SK-N-SH treated with all-trans-retinoic acid at 6 μM for 48 hours (cell line): ENCODE measurements at regions not wholly inside any gene's neighbourhood (a gene's known extent, or its start where the extent isn't known, plus 50 kb on each side); places are given as distances from the start of the nearest gene placed in this dataset.

Experiments used
- ARNTL ChIP-seq: fragments of 450-650 bp; formaldehyde crosslinking; IDR thresholded peaks from 2 replicates; pipeline ENCODE4 v1.5.0; 2020; ENCODE audit warnings: low read depth, mild to moderate bottlenecking, moderate library complexity, borderline replicate concordance
- GLIS3 ChIP-seq: fragments of 250-450 bp; sonication (Bioruptor Pico); IDR thresholded peaks from 2 replicates; pipeline ENCODE4 v1.5.0; 2020; ENCODE audit warnings: mild to moderate bottlenecking, moderate library complexity
- OSR1 ChIP-seq: fragments of 250-450 bp; sonication (Bioruptor Pico); IDR thresholded peaks from 2 replicates; pipeline ENCODE4 v1.8.0; 2022; ENCODE audit warnings: moderate library complexity, mild to moderate bottlenecking, inconsistent platforms
- RARB ChIP-seq: fragments of 250-450 bp; sonication (Bioruptor Pico); IDR thresholded peaks from 2 replicates; pipeline ENCODE4 v1.8.0; 2021; ENCODE audit warnings: mild to moderate bottlenecking, moderate library complexity
- SNAI2 ChIP-seq: fragments of 250-450 bp; sonication (Bioruptor Pico); IDR thresholded peaks from 2 replicates; pipeline ENCODE4 v1.5.0; 2020; ENCODE audit warnings: mild to moderate bottlenecking, moderate library complexity
- TCF4 ChIP-seq: fragments of 250-450 bp; sonication (Bioruptor Pico); IDR thresholded peaks from 2 replicates; pipeline ENCODE4 v1.8.0; 2021; ENCODE audit warnings: mild to moderate bottlenecking, moderate library complexity, borderline replicate concordance
- TOX ChIP-seq: fragments of 250-450 bp; sonication (Bioruptor Pico); IDR thresholded peaks from 2 replicates; pipeline ENCODE4 v1.8.0; 2021; ENCODE audit warnings: mild to moderate bottlenecking, moderate library complexity, borderline replicate concordance
- ZC3H10 ChIP-seq: fragments of 250-450 bp; sonication (Bioruptor Pico); IDR thresholded peaks from 2 replicates; pipeline ENCODE4 v1.5.1; 2021; ENCODE audit warnings: mild to moderate bottlenecking, moderate library complexity
- ZFP30 ChIP-seq: fragments of 450-650 bp; formaldehyde crosslinking; IDR thresholded peaks from 2 replicates; pipeline ENCODE4 v1.5.0; 2022; ENCODE audit warnings: mild to moderate bottlenecking, moderate library complexity
- ZNF8 ChIP-seq: fragments of 450-650 bp; formaldehyde crosslinking; IDR thresholded peaks from 2 replicates; pipeline ENCODE4 v1.5.0; 2020; ENCODE audit warnings: mild to moderate bottlenecking, moderate library complexity
- TF ChIP-seq, protein P1 (sequence below): fragments of 250-450 bp; sonication (Bioruptor Pico); IDR thresholded peaks from 2 replicates; pipeline ENCODE4 v1.5.1; 2020; ENCODE audit warnings: low read depth, mild to moderate bottlenecking, moderate library complexity
- TF ChIP-seq, protein P2 (sequence below): fragments of 250-450 bp; sonication (Bioruptor Pico); IDR thresholded peaks from 2 replicates; pipeline ENCODE4 v1.8.0; 2020; ENCODE audit warnings: mild to moderate bottlenecking, moderate library complexity, borderline replicate concordance
- TF ChIP-seq, protein P3 (sequence below): fragments of 250-450 bp; sonication (Bioruptor Pico); IDR thresholded peaks from 2 replicates; pipeline ENCODE4 v1.5.1; 2021; ENCODE audit warnings: mild to moderate bottlenecking, moderate library complexity
- TF ChIP-seq, protein P4 (sequence below): fragments of 250-450 bp; sonication (Bioruptor Pico); IDR thresholded peaks from 2 replicates; pipeline ENCODE4 v1.8.0; 2021; ENCODE audit warnings: low read depth, mild to moderate bottlenecking, moderate library complexity, borderline replicate concordance

DNA sequence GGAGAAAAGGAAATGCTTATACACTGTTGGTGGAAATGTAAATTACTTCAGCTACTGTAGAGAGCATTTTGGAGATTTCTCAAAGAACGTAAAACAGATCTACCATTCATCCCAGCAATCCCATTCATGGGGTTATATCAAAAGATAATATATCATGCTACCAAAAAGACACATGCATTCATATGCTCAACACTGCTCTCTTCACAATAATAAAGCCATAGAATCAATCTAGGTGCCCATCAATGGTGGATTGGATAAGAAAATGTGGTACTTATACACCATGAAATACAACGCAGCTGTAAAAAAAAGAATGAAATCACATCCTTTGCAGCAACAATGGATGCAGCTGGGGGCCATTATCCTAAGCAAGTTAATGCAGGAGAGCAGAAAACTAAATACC lies 1487.7 kb upstream of the SEL1L start:
- no peak for TF ChIP-seq GLIS3 (CRISPR knock-in tag)
- no peak for TF ChIP-seq ARNTL (CRISPR knock-in tag)
- TF ChIP-seq, protein P1, sequence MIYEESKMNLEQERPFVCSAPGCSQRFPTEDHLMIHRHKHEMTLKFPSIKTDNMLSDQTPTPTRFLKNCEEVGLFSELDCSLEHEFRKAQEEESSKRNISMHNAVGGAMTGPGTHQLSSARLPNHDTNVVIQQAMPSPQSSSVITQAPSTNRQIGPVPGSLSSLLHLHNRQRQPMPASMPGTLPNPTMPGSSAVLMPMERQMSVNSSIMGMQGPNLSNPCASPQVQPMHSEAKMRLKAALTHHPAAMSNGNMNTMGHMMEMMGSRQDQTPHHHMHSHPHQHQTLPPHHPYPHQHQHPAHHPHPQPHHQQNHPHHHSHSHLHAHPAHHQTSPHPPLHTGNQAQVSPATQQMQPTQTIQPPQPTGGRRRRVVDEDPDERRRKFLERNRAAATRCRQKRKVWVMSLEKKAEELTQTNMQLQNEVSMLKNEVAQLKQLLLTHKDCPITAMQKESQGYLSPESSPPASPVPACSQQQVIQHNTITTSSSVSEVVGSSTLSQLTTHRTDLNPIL (CRISPR knock-in tag), result no peak
- no peak for TF ChIP-seq ZNF8 (CRISPR knock-in tag)
- TF ChIP-seq, protein P2, sequence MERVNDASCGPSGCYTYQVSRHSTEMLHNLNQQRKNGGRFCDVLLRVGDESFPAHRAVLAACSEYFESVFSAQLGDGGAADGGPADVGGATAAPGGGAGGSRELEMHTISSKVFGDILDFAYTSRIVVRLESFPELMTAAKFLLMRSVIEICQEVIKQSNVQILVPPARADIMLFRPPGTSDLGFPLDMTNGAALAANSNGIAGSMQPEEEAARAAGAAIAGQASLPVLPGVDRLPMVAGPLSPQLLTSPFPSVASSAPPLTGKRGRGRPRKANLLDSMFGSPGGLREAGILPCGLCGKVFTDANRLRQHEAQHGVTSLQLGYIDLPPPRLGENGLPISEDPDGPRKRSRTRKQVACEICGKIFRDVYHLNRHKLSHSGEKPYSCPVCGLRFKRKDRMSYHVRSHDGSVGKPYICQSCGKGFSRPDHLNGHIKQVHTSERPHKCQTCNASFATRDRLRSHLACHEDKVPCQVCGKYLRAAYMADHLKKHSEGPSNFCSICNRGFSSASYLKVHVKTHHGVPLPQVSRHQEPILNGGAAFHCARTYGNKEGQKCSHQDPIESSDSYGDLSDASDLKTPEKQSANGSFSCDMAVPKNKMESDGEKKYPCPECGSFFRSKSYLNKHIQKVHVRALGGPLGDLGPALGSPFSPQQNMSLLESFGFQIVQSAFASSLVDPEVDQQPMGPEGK (CRISPR knock-in tag), result no peak
- TF ChIP-seq OSR1 (CRISPR knock-in tag), result no peak
- TF ChIP-seq SNAI2 (CRISPR knock-in tag), result no peak
- TF ChIP-seq RARB (CRISPR knock-in tag), result no peak
- no peak for TF ChIP-seq ZFP30 (CRISPR knock-in tag)
- TF ChIP-seq TOX (CRISPR knock-in tag), result no peak
- no peak for TF ChIP-seq ZC3H10 (CRISPR knock-in tag)
- TF ChIP-seq, protein P3, sequence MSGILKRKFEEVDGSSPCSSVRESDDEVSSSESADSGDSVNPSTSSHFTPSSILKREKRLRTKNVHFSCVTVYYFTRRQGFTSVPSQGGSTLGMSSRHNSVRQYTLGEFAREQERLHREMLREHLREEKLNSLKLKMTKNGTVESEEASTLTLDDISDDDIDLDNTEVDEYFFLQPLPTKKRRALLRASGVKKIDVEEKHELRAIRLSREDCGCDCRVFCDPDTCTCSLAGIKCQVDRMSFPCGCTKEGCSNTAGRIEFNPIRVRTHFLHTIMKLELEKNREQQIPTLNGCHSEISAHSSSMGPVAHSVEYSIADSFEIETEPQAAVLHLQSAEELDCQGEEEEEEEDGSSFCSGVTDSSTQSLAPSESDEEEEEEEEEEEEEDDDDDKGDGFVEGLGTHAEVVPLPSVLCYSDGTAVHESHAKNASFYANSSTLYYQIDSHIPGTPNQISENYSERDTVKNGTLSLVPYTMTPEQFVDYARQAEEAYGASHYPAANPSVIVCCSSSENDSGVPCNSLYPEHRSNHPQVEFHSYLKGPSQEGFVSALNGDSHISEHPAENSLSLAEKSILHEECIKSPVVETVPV (CRISPR knock-in tag), result no peak
- TF ChIP-seq, protein P4, sequence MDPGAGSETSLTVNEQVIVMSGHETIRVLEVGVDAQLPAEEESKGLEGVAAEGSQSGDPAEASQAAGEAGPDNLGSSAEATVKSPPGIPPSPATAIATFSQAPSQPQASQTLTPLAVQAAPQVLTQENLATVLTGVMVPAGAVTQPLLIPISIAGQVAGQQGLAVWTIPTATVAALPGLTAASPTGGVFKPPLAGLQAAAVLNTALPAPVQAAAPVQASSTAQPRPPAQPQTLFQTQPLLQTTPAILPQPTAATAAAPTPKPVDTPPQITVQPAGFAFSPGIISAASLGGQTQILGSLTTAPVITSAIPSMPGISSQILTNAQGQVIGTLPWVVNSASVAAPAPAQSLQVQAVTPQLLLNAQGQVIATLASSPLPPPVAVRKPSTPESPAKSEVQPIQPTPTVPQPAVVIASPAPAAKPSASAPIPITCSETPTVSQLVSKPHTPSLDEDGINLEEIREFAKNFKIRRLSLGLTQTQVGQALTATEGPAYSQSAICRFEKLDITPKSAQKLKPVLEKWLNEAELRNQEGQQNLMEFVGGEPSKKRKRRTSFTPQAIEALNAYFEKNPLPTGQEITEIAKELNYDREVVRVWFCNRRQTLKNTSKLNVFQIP (CRISPR knock-in tag), result no peak
- no peak for TF ChIP-seq TCF4 (CRISPR knock-in tag)
